Endothelial cell of umbilical vein (primary cell): ENCODE measurements at regions not wholly inside any gene's neighbourhood (a gene's known extent, or its start where the extent isn't known, plus 50 kb on each side); places are given as distances from the start of the nearest gene placed in this dataset.

Experiments
- BruUV-seq: library from RNA; stranded (reverse); fragments of 400-500 nt; replicated peaks from 2 replicates; lab custom pipeline; 2021; lab: Mats Ljungman, UMichigan
- CTCF ChIA-PET: fragments of 300-600, 350-600 bp; sonication (Branson Sonifier 250); formaldehyde crosslinking; loops from one replicate; lab custom pipeline; 2021; ENCODE audit warnings: antibody characterized with exemption, inconsistent platforms; lab: Charles Lee
- POLR2A ChIA-PET: fragments of 300-600, 350-600 bp; sonication (Branson Sonifier 250); formaldehyde crosslinking; loops from one replicate; lab custom pipeline; 2021; ENCODE audit warnings: antibody characterized with exemption, inconsistent platforms; lab: Charles Lee
- DNase-seq: peaks from one replicate; pipeline ENCODE4 v3.0.0-alpha.2; 2011; ENCODE audit warnings: low read depth, low spot score
- FAIRE-seq: peaks from 2 replicates; lab custom pipeline; 2011; peaks lifted over from hg19 to GRCh38; lab: Jason Lieb, UNC
- H2AFZ ChIP-seq: 2 replicates; pipeline ENCODE4 v1.6.0; 2012; ENCODE audit warnings: low read depth, low read length, control low read depth, inconsistent platforms
- H3K27ac ChIP-seq: 2 replicates; pipeline ENCODE4 v1.5.1; 2011; ENCODE audit warnings: low read depth, mild to moderate bottlenecking, control low read depth, low read length, moderate library complexity; ENCODE audit not compliant: insufficient read depth
- H3K27me3 ChIP-seq, 2 experiments: 2 replicates each; pipeline versions ENCODE4 v1.6.0 to v1.6.1; 2011; ENCODE audit warnings: low read length in 2 of 2, mixed read lengths in 1 of 2; ENCODE audit not compliant: control insufficient read depth in 2 of 2, insufficient read depth in 2 of 2
- H3K36me3 ChIP-seq, 2 experiments: 2 replicates in 1 of 2; 3 replicates in 1 of 2; pipeline ENCODE4 v1.5.1; 2011; ENCODE audit warnings: low read length in 2 of 2, mild to moderate bottlenecking in 1 of 2, moderate library complexity in 1 of 2; ENCODE audit not compliant: control insufficient read depth in 2 of 2, insufficient read depth in 2 of 2; ENCODE audit errors: extremely low read depth in 1 of 2
- H3K4me1 ChIP-seq: 3 replicates; pipeline ENCODE4 v1.5.1; 2011; ENCODE audit warnings: mild to moderate bottlenecking, low read length; ENCODE audit not compliant: control insufficient read depth, insufficient read depth; ENCODE audit errors: extremely low read depth
- H3K4me2 ChIP-seq: 2 replicates; pipeline ENCODE4 v1.6.1; 2011; ENCODE audit warnings: low read length, control low read depth, mixed read lengths; ENCODE audit not compliant: insufficient read depth
- H3K4me3 ChIP-seq, 3 experiments: fragments of 200-600 bp in 1 of 3; sonication (generic), shearing (Covaris generic) in 1 of 3; replicated peaks in 1 of 3; 2 replicates each; pipeline ENCODE4 v1.5.1; 2011 to 2016; ENCODE audit warnings: control low read depth in 3 of 3, low read length in 3 of 3, mild to moderate bottlenecking in 2 of 3, inconsistent platforms in 1 of 3, low read depth in 1 of 3, moderate library complexity in 1 of 3; ENCODE audit not compliant: insufficient read depth in 1 of 3
- H3K79me2 ChIP-seq: 2 replicates; pipeline ENCODE4 v1.6.0; 2012; ENCODE audit warnings: low read length, inconsistent platforms; ENCODE audit not compliant: control insufficient read depth, insufficient read depth
- H3K9ac ChIP-seq: replicated peaks from 2 replicates; pipeline ENCODE3; 2011; ENCODE audit warnings: low read length, control low read depth; ENCODE audit not compliant: insufficient read depth; ENCODE audit errors: extremely low read depth
- H3K9me1 ChIP-seq: replicated peaks from 3 replicates; pipeline ENCODE4 v1.6.0; 2011; ENCODE audit warnings: mild to moderate bottlenecking, low read length; ENCODE audit not compliant: control insufficient read depth, insufficient read depth; ENCODE audit errors: extremely low read depth
- H3K9me3 ChIP-seq: replicated peaks from 2 replicates; pipeline ENCODE4 v1.5.1; 2012; ENCODE audit warnings: low read length, inconsistent platforms; ENCODE audit not compliant: control insufficient read depth, insufficient read depth
- H4K20me1 ChIP-seq: replicated peaks from 2 replicates; pipeline ENCODE3; 2011; ENCODE audit warnings: mild to moderate bottlenecking, low read length; ENCODE audit not compliant: control insufficient read depth, insufficient read depth; ENCODE audit errors: extremely low read depth
- EZH2 ChIP-seq: IDR thresholded peaks from 2 replicates; pipeline ENCODE4 v1.6.1; 2012; ENCODE audit warnings: borderline replicate concordance, low read depth, mild to moderate bottlenecking, moderate library complexity, low read length, inconsistent platforms; ENCODE audit not compliant: severe bottlenecking
- FOS ChIP-seq: IDR thresholded peaks from 2 replicates; pipeline ENCODE4 v1.6.1; 2011; ENCODE audit warnings: mild to moderate bottlenecking, low read length, moderate library complexity, borderline replicate concordance; ENCODE audit not compliant: insufficient read depth
- GATA2 ChIP-seq: IDR thresholded peaks from 2 replicates; pipeline ENCODE4 v1.7.0; 2011; ENCODE audit warnings: low read depth, mild to moderate bottlenecking, moderate library complexity, mixed read lengths, low read length; ENCODE audit not compliant: insufficient read length, insufficient read depth
- JUN ChIP-seq: IDR thresholded peaks from 2 replicates; pipeline ENCODE4 v1.6.1; 2011; ENCODE audit warnings: borderline replicate concordance, low read depth; ENCODE audit not compliant: insufficient read length, insufficient read depth
- POLR2A ChIP-seq: IDR thresholded peaks from 2 replicates; pipeline ENCODE4 v1.6.1; 2012; ENCODE audit warnings: low read depth, mild to moderate bottlenecking, control low read depth, low read length
- dilution Hi-C: fragments of 300-500 bp; cut with MboI; formaldehyde crosslinking; loops from one replicate; pipeline ENCODE4 v1.15.0; 2019; ENCODE audit warnings: low sequenced_read_pairs; ENCODE audit not compliant: extremely low pct_ligation_motif_present
- intact Hi-C: fragments of 100-400 bp; cut with micrococcal nuclease; formaldehyde crosslinking; loops from one replicate; pipeline ENCODE4 v1.10.0; 2022
- TF ChIP-seq, protein P1 (sequence below), 2 donors: IDR thresholded peaks; 1 replicate in 1 of 2; 2 replicates in 1 of 2; pipeline ENCODE4 v1.5.1; 2011; ENCODE audit warnings: low read length in 2 of 2, mild to moderate bottlenecking in 2 of 2, moderate library complexity in 2 of 2, control low read depth in 1 of 2, inconsistent platforms in 1 of 2, low read depth in 1 of 2; ENCODE audit not compliant: insufficient read depth in 1 of 2; ENCODE audit errors: extremely low read depth in 1 of 2
- TF ChIP-seq, protein P2 (sequence below): IDR thresholded peaks from 2 replicates; pipeline ENCODE4 v1.6.1; 2011; ENCODE audit not compliant: insufficient read depth, insufficient read length

DNA sequence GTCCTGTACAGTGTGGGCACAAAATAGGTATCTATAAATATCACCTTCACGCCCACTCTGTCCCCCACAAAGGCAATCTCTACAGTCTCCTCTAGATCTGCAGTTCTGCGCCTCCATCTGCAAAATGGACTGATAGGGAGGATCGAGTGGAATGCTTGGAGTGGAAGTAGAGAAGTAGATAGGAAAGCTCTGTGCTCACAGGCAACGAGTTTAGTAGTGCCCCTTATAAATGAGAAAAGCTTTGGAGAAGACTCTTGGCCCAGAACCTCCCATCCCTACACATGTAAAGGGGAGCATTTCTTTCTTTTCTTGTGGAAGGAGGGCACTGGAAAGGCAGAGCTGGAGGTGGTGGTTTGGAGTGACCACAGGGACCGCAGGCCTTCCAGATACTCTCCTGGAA lies 88.5 kb downstream of the ZNF621 start:
- POLR2A ChIA-PET, result no interaction called here
- H3K9me3 ChIP-seq, result no peaks in the 10 kb centered on the region
- H3K36me3 ChIP-seq, result no peaks in the 10 kb centered on the region
- no TSS peak for BruUV-seq
- H3K27ac ChIP-seq, result no peak overlapping the region
- peaks cover 7 to 14% of the 10 kb centered on the region in 2 experiments for H3K27me3 ChIP-seq
- FAIRE-seq (no peak), DNase-seq (no peak)
- no peak overlapping the region for H3K4me2 ChIP-seq
- H3K79me2 ChIP-seq, result no peaks in the 10 kb centered on the region
- no peak for TF ChIP-seq EZH2
- TF ChIP-seq, protein P1, sequence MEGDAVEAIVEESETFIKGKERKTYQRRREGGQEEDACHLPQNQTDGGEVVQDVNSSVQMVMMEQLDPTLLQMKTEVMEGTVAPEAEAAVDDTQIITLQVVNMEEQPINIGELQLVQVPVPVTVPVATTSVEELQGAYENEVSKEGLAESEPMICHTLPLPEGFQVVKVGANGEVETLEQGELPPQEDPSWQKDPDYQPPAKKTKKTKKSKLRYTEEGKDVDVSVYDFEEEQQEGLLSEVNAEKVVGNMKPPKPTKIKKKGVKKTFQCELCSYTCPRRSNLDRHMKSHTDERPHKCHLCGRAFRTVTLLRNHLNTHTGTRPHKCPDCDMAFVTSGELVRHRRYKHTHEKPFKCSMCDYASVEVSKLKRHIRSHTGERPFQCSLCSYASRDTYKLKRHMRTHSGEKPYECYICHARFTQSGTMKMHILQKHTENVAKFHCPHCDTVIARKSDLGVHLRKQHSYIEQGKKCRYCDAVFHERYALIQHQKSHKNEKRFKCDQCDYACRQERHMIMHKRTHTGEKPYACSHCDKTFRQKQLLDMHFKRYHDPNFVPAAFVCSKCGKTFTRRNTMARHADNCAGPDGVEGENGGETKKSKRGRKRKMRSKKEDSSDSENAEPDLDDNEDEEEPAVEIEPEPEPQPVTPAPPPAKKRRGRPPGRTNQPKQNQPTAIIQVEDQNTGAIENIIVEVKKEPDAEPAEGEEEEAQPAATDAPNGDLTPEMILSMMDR (IDR thresholded peaks at IDR 0.05; ENCODE audit: extremely low read depth in 1 of 2, insufficient read depth in 1 of 2, low read depth in 1 of 2, low read length in 2 of 2), result no peak
- no peak for TF ChIP-seq JUN
- TF ChIP-seq, protein P2, sequence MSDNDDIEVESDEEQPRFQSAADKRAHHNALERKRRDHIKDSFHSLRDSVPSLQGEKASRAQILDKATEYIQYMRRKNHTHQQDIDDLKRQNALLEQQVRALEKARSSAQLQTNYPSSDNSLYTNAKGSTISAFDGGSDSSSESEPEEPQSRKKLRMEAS, result no peak
- no peak for TF ChIP-seq GATA2
- no peak for TF ChIP-seq FOS
- TF ChIP-seq POLR2A, result no peak
- CTCF ChIA-PET, result no interaction called here
- no peaks in the 10 kb centered on the region for H4K20me1 ChIP-seq
- no peak overlapping the region for H2AFZ ChIP-seq
- H3K9me1 ChIP-seq, result no peaks in the 10 kb centered on the region
- intact Hi-C loops, result loop anchor here (5.0 kb wide), 1 partner anchor 54 kb away; no protein-coding TSS in a partner anchor
- dilution Hi-C loops, result no loop called here
- no peak overlapping the region for H3K9ac ChIP-seq
- no peak overlapping the region for H3K4me3 ChIP-seq
- H3K4me1 ChIP-seq, result no peaks in the 10 kb centered on the region
